A673 (cell line): ENCODE measurements at regions not wholly inside any gene's neighbourhood (a gene's known extent, or its start where the extent isn't known, plus 50 kb on each side); places are given as distances from the start of the nearest gene placed in this dataset.

Source experiments
- EZH2 ChIP-seq: fragments of 200-600 bp; sonication (generic); IDR thresholded peaks from 2 replicates; pipeline ENCODE4 v1.6.1; 2017; ENCODE audit warnings: borderline replicate concordance, low read depth, mild to moderate bottlenecking, mixed read lengths, antibody characterized with exemption, low read length; ENCODE audit not compliant: poor library complexity, severe bottlenecking
- TF ChIP-seq, protein P1 (sequence below): fragments of 300-800, 200-600 bp; sonication (generic); conservative IDR thresholded peaks from 2 replicates; pipeline ENCODE4 v1.5.1; 2017; ENCODE audit warnings: low read depth, mild to moderate bottlenecking, antibody characterized with exemption, low read length, moderate library complexity, mixed read lengths

DNA sequence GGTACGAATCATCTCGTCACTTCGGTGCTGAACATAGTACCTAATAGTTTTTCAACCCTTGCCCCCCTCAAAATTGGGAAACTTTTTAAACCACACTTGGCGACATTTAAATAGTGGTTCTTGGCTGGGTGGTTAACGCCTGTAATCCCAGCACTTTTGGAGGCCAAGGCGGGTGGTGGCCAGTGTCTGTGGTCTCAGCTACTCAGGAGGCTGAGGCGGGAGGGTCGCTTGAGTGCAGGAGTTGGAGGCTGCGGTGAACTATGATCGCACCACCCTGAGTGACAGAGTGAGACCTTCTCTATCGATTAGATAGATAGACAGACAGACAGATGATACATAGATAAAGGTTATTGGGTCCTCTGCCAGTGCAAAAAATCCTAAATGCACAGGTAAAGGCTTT, 55.5 kb upstream of the RASAL2 start:
- TF ChIP-seq, protein P1, sequence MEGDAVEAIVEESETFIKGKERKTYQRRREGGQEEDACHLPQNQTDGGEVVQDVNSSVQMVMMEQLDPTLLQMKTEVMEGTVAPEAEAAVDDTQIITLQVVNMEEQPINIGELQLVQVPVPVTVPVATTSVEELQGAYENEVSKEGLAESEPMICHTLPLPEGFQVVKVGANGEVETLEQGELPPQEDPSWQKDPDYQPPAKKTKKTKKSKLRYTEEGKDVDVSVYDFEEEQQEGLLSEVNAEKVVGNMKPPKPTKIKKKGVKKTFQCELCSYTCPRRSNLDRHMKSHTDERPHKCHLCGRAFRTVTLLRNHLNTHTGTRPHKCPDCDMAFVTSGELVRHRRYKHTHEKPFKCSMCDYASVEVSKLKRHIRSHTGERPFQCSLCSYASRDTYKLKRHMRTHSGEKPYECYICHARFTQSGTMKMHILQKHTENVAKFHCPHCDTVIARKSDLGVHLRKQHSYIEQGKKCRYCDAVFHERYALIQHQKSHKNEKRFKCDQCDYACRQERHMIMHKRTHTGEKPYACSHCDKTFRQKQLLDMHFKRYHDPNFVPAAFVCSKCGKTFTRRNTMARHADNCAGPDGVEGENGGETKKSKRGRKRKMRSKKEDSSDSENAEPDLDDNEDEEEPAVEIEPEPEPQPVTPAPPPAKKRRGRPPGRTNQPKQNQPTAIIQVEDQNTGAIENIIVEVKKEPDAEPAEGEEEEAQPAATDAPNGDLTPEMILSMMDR: no peak
- TF ChIP-seq EZH2: no peak
